ENCODE measurements at regions not wholly inside any gene's neighbourhood (a gene's known extent, or its start where the extent isn't known, plus 50 kb on each side); places are given as distances from the start of the nearest gene placed in this dataset.

- H3K27me3 ChIP-seq (replicated peaks in 1 of 7): no peaks in the 10 kb centered on the region
- H3K36me3 ChIP-seq: no peaks in the 10 kb centered on the region
- no peak for DNase-seq
- no peak overlapping the region for H3K27ac ChIP-seq
- WGBS, 5 donors: 71 to 98% (median 93%) methylated on average over 2 of the region's 2 CpGs
- no peak for TF ChIP-seq CTCF (IDR thresholded peaks at IDR 0.05 in 8 of 11, conservative IDR thresholded peaks at IDR 0.05 in 3 of 11)
- no peak for TF ChIP-seq POLR2A (IDR thresholded peaks at IDR 0.05)
- no peak for TF ChIP-seq POLR2AphosphoS5 (IDR thresholded peaks at IDR 0.05)
- H3K4me3 ChIP-seq: no peak overlapping the region
- intact Hi-C loops (cut with DNase I; ENCODE audit: low total_unique reads): no loop called here
- no peaks in the 10 kb centered on the region for H3K4me1 ChIP-seq
- H3K9me3 ChIP-seq: peaks cover 0 to 17% (median 0%) of the 10 kb centered on the region in 8 donors
These were observed 368.8 kb downstream of the SPRY2 start for GRCh38 chr13:79972066-79972569.

- no peaks in the 10 kb centered on the region for H3K4me1 ChIP-seq
- H3K27ac ChIP-seq: no peak overlapping the region
- no peaks in the 10 kb centered on the region for H3K27me3 ChIP-seq (replicated peaks in 1 of 7)
- TF ChIP-seq POLR2AphosphoS5 (IDR thresholded peaks at IDR 0.05): no peak
- TF ChIP-seq POLR2A (IDR thresholded peaks at IDR 0.05): no peak
- TF ChIP-seq CTCF (IDR thresholded peaks at IDR 0.05 in 8 of 11, conservative IDR thresholded peaks at IDR 0.05 in 3 of 11): no peak
- intact Hi-C loops (cut with DNase I; ENCODE audit: low total_unique reads): no loop called here
- H3K4me3 ChIP-seq: no peak overlapping the region
- WGBS, 5 donors: 37 to 81% (median 67%) methylated on average over 2 of the region's 2 CpGs
- H3K36me3 ChIP-seq: no peaks in the 10 kb centered on the region
- no peak for DNase-seq
- peaks cover 0 to 16% (median 2%) of the 10 kb centered on the region in 8 donors for H3K9me3 ChIP-seq
These were observed 374.4 kb downstream of the SPRY2 start for GRCh38 chr13:79966493-79966895.

GRCh38 chr13:79966059-79966458 lies 374.9 kb downstream of the SPRY2 start:
- DNase-seq: no peak
- no peaks in the 10 kb centered on the region for H3K27me3 ChIP-seq (replicated peaks in 1 of 7)
- peaks cover 0 to 16% (median 2%) of the 10 kb centered on the region in 8 donors for H3K9me3 ChIP-seq
- intact Hi-C loops (cut with DNase I; ENCODE audit: low total_unique reads): no loop called here
- no peak overlapping the region for H3K27ac ChIP-seq
- no peaks in the 10 kb centered on the region for H3K36me3 ChIP-seq
- 61 to 89% (median 71%) methylated on average over 3 of the region's 3 CpGs for WGBS, 5 donors
- no peak for TF ChIP-seq POLR2AphosphoS5 (IDR thresholded peaks at IDR 0.05)
- no peak for TF ChIP-seq POLR2A (IDR thresholded peaks at IDR 0.05)
- no peak for TF ChIP-seq CTCF (IDR thresholded peaks at IDR 0.05 in 8 of 11, conservative IDR thresholded peaks at IDR 0.05 in 3 of 11)
- no peaks in the 10 kb centered on the region for H3K4me1 ChIP-seq
- no peak overlapping the region for H3K4me3 ChIP-seq

GRCh38 chr13:79946556-79946955 lies 394.4 kb downstream of the SPRY2 start:
- WGBS, 5 donors: 87 to 94% (median 92%) methylated on average over 3 of the region's 3 CpGs
- no peaks in the 10 kb centered on the region for H3K4me1 ChIP-seq

More at GRCh38 chr13:79946556-79946955, 394.4 kb downstream of the SPRY2 start:
- DNase-seq: no peak
- no peak for TF ChIP-seq POLR2AphosphoS5 (IDR thresholded peaks at IDR 0.05)
- TF ChIP-seq CTCF (IDR thresholded peaks at IDR 0.05 in 8 of 11, conservative IDR thresholded peaks at IDR 0.05 in 3 of 11): no peak
- TF ChIP-seq POLR2A (IDR thresholded peaks at IDR 0.05): no peak
- no peak overlapping the region for H3K4me3 ChIP-seq
- no peaks in the 10 kb centered on the region for H3K27me3 ChIP-seq (replicated peaks in 1 of 7)
- intact Hi-C loops (cut with DNase I; ENCODE audit: low total_unique reads): no loop called here
- H3K27ac ChIP-seq: no peak overlapping the region
- peaks cover 0 to 12% (median 0%) of the 10 kb centered on the region in 8 donors for H3K9me3 ChIP-seq
- H3K36me3 ChIP-seq: no peaks in the 10 kb centered on the region

Measured in spleen (tissue), 11 donors.